NCI-H1417 treated with DMSO at 0.1 percent for 48 hours (cell line): ENCODE measurements at regions not wholly inside any gene's neighbourhood (a gene's known extent, or its start where the extent isn't known, plus 50 kb on each side); places are given as distances from the start of the nearest gene placed in this dataset.

ENCODE experiments used
- DNase-seq: peaks from one replicate; lab custom pipeline; 2025; lab: John Stamatoyannopoulos, UW

DNA sequence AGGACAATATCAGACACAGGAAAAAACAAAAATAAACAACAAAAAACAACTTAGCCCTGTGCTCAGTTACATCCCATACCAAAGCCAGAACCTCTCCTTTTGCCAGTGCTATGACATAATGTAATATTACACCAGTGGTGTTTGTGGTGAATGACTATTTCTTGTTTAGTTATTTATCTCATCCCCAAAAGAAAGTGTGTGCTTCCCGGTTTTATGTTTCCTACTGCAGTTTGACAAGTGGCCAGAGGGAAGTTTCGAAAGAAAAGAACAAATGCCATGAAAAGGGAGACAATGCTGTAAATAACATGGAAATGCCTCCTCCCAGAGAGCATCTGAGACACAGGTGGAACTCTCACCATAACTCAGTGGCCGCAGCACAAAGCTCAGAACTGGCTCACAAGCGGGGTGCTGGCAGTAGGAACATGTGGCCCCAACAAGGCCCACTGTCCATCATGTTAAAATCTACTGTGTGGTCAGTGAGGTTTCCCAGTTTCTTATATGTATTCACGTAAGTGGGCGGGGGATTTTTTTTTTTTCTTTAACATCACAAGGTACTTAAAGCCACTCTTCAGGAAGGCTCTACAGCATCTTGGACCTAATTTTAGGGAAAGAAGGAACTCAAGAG, 158.2 kb downstream of the BARHL2 start:
- no peak for DNase-seq

DNA sequence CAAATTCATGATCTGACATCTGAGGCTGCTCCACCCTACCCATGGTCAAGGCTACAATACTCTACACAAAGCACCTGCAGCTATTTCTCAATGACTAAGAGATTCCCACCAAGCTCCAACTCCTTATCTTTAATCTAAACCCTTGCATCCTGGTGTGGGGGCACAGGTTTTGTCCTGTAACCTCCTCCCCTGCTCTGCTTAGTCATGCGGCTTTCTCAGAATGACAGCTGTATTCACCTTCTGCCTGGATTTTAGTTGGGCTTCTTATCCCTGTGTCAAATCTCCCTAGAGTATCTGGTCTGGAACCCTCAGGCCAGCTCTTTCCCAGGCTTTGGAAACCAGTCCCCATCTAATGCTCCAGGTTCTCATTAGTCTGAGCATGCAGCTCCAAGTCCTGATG, 159.0 kb downstream of the BARHL2 start:
- DNase-seq, result no peak

DNA sequence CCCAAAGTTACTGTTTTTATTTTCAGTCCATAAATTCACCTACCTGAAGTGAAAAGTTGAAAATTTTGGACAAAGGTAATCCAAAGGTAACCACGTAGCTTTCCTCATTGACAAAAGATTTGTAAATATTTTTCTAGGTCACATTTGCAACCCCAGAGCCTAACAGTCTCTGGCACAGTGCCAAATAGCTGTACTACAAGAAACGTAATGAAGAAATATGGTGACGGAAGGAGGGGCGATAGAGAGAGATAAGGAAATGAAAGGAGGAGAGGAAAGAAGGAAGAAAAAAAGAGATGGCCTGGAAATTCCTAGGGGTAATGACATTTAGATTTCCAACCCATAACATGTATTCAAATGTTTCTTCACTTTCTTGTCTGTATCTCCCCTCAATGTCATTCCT, 159.4 kb downstream of the BARHL2 start:
- DNase-seq, result no peak

DNA sequence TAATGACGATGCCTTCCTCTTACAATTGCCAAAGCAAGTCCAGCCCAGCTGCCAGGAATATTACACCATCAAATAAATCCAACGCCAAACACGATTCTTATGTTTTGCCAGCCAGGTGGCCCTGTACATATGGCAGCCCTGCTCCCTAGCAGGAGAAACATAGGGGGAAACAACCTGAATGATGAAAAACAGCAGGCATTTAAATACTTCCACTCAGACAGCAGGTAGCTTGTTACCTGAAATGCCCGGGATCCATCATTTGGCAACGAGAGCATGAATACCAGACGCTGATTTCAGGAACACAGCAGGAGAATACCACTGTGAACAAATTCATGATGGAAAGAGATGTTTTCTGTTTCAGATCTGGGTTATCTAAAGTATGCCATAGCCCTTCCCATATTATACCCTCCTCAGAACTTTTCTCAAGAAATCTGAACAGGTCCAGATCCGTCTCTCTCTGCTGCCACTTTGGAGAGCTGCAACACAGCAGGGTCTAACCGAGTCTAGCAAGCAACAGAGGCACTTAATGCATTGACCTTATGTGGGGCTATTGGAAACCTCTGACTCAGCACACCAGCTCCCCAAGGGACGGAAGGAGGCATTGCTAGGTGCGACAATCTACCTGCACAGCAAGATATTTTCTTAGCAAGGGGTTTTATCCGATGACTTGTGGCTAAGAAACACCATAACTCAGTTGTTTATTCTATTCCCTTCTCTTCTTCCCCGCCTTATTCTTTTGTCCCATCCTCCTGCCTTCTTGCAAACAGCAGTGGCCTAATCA, 166.3 kb downstream of the BARHL2 start:
- no peak for DNase-seq

DNA sequence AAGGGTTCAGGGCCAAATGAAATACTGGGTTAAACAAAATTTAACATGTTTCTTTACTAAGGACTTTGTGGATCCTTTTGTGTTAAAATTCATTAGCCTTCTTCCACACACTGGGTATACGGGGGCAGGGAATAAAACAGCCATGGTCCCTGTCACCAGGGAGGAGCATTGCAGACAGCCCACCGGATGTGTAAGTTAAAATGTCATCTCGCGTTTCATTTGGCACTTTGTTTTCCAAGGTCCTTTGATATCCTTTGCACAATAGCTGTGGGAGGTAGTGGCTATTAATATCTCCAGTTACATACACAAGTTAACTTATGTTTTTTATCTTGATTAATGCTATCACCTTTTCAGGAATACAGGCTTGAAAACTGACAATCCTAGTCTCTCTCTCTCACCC, 172.7 kb downstream of the BARHL2 start:
- no peak for DNase-seq

DNA sequence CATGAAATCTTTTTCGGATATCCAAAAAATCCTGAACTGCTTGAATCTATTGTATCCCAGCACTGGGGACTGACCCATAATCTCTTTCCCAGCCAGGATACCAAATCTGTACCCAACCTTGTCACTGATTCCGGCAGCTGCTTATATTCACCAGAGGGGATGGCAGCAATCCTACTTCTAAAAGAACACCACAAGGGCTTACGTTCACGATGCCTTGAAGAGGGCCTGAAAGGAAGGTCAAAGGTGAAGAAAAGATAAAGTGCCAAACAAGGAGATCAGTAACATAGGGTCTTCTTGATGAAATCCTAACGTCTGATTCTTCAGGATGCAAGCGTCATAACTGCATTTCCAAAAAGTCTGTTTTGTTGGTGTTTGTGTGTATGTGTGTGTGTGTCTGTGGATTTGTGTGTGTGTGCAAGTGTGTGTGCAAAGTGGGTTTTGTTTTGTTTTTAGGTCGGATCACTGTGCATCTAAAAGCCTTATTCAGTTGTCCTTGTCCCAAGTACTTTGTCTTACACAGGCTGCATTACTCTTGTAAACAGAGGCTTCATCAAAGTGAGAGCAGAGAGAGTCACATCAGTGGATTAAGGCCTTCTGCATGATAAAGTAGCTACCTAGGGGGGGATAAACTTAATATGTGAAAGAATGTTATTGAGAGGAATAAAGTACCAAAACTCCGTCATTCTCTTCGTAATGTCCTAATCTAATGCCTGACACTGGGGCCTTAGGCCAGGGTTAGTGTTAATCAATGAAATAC, 179.3 kb downstream of the BARHL2 start:
- DNase-seq, result no peak

DNA sequence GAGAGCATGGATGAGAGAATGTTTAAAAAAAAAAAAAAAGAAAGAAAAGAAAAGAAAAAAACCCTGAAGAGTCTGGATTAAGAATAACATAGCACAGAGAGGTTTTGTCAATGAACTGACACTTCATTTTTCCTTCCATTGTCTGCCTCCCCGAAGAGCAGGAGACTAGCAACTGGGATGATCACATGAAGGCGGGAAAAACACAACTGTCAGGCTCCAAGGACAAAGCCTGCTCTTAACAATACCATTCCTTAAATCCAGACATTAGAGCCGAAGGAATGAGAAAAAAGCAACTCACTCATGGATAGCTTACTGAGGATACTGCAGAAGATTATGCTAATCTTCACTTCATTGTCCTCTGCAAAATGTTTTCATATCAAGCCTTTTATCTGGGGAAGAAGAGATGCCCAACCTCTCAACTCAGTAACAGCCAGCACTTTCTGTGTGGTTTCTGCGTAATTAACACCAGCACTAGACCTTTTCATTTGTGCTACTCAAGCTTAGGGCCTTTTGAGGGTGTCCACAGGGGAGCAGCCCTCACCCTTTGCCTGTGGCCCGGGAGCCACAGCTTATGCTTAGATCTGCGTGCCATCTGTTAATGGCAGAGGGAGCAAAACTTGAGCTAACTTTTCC, 182.3 kb downstream of the BARHL2 start:
- no peak for DNase-seq

DNA sequence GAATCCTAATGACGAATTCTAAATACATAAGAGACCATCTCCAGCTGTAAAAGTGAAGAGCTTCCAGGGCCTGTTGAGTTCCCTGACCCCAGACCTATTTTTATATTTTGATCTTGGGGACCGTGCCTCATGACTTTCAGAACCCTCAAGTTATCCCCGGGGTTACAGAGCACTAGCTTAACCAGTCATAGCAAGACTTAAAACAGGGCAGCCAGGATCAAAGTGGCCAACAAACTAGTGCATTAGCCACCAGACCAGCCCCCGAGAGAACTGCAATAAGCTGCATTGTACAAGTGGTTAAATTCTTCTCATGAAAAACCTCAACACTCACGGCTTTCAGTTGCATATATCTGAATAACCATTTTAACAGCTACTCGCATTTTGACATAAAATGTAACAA, 183.0 kb downstream of the BARHL2 start:
- no peak for DNase-seq

DNA sequence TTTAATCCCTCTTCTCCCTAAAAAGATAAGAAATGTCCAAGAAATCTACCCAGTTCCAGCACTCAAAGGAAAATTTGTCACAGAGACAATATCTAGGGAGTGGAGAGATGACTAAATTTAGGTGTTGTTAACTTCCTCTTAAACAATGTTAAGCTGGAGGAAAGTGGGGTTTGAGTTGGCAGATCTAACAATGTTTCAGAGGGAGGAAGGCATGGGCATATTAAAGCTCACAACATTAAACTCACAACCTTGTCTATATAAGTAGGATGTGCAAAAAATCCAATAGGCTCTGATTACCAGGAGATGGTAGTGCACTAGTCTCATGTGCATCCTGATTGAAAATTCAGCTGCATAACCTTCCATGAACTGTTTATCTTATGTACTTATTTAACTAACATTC, 190.1 kb downstream of the BARHL2 start:
- DNase-seq, result no peak

DNA sequence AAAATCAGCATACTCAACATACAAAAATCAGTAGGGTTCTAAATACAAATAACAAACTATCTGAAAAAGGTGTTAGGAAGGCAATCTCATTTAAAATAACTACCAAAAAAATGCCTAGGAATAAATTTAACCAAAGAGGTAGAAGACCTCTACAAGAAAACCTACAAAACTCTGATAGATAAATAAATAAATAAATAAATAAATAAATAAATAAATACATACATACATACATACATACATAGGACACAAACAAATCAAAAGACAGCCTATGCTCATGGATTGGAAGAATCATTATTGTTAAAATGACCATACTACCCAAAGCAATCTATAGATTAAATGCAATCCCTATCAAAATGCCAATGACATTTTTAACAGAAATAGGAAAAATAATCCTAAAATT, 194.7 kb downstream of the BARHL2 start:
- DNase-seq, result no peak

DNA sequence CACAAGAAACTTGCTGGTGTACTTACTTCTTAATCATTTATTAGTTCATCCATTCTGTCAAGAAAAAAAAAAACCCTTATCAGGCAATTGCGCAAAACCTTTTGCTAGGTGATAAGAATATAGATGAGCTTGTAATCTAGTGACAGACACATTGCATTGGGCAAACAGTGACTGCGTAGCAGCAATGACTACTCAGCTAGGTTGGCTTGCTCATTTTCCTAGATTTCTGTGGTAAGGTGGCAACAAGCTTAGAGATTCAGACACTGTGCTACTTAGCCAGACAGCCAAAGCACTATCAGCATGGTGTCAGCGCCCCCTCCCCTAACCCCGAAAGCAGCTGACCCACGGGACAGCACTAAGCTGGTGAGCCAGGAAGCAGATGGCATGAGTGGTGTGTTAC, 203.1 kb downstream of the BARHL2 start:
- DNase-seq, result no peak

DNA sequence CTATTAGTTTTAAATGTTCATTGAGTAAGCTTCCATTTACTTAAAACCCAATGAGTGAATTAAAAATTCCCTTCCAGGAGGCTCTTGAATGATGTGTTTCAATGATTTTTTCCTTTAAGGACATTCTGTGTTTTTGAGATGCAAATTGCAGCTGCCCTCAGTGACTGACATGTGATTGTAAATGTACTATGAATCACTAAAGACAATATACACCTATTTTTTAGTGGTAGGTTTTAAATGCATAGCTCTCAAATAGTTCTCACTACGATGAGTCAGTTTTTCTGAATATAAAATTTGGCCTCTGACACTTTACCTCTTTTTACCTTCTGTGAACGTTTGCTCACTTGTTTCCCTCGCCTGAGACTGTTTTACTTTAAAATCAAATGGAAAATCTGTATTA, 204.7 kb downstream of the BARHL2 start:
- DNase-seq, result no peak

DNA sequence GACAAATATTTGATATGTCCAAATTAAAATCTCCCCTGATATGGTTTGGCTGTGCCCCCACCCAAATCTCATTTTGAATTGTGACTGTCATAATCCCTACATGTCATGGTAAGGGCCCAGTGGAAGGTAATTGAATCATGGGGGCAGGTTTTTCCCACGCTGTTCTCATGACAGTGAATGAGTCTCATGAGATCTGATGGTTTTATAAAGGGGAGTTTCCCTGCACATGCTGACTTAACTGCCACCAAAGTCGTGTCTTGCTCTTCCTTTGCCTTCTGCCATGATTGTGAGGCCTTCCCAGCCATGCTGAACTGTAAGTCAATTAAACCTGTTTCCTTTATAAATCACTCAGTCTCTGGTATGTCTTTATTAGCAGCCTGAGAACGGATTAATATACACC, 207.0 kb downstream of the BARHL2 start:
- DNase-seq, result no peak

DNA sequence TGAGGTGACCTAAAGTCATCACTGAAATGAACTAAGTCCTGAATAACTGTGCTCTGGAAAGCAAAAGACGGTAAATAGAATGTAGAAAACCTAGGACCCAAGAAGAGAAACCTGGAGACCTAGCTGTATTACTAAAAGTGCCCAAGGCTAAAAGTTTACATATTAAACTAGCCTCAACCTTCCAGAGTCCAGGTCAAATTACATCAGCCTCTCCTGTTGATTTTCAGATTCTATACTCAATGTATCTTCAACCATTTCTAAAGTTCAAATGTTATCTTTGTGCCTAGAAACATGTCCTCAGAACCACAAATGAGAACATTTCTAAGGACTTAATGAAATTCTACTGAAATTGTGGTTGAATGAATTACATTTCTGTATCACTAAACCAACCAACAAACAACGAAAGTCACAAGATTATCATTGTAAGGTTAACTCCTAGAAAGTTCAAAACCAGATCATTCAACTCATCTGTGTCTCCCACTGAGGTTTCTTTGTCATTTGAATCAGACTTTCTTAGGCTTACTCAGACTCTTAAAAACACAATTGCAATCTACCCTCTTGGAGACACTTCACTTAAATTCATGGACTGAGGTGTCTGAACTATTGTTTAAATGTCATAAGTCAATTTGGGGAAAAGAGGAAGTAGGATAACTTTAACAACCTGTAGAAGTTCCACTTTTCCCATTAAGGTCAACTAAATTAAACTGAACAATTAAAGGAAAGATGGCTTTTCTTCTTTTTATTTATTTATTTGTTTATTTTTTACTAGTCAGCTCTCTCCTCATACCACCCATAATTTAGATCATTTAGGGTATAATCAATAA, 207.7 kb downstream of the BARHL2 start:
- no peak for DNase-seq

DNA sequence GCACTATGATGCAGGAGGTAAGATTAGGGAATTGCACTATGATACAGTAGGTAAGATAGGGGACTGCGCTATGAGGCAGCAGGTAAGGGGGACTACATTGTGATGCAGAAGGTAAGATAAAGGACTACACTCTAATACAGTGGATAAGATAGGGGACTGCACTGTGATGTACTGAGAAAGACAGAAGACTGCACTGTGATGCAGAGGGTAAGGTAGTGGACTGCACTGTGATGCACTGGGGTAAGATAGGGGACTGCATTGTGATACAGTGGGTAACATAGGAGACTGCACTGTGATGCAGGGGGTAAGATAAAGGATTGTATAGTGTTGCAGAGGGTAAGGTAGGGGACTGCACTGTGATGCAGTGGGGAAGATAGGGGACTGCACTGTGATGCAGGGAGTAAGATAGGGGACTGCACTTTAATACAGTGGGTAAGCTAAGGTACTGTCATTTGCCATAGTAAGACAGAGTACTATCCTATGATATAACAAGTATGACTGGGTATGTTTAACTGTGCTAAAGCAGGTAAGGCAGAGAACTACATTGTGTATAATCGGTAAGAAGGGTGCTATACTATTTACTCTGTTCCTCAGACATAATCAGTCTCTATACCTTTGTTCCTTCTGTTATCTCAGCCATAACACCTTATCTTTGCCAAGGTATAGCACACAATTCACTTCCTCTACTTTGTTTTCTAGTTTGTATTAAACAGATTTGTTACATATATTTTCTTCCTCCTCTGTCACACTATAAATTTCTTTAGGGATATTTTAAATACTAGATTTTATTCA, 208.5 kb downstream of the BARHL2 start:
- DNase-seq, result no peak

DNA sequence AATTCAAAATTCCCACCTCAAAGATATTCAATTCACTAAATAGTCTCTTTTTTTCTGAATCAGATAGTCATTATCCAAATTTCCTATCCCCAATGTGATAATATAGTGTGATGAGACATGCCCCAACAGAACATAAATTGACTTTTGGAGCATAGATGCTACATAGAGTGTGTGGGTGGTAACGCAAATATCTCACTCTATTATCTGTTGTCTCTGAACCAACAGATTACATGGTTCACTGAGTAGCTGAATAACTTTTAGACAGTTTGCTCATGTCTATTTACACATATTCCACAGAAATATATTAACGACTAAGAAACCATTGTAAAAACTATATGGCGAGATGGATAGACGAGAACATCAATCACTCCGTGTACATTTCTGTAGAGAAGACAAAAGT, 209.9 kb downstream of the BARHL2 start:
- no peak for DNase-seq

DNA sequence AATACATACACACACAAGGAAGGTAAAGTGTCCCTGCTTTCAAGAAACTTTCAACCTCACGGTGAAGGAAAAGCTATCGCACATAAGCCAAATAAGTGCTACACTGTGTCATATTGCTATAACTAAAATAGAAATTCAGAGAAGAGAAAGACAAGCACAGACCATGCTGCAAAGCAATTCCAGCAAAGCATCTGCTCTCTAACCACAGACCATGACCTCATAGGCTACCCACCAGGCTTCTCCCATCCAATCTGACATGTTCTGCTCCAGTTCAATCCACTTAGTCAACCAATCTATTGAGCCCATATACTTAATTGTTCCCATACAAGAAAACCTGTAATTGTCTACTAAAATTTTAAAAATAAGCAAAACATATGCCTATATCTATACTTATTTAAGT, 211.3 kb downstream of the BARHL2 start:
- no peak for DNase-seq

DNA sequence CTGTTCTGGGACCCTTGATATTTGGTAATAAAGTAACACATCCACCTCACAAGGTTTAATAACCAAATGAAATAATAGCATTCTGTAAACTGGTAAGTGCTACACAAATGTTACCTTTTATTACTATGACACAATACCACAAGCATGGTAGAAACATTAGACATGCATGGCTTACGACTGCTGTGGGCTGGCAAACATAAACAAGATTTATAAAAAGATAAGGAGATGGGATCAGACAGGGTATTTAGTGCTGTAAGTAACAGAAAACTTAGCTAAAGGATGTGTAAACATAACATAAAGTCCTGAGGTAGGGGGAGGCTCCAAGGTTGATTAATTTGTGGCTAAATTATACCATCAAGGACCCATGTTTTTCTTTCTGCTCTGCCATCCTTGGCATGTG, 212.6 kb downstream of the BARHL2 start:
- DNase-seq, result no peak

DNA sequence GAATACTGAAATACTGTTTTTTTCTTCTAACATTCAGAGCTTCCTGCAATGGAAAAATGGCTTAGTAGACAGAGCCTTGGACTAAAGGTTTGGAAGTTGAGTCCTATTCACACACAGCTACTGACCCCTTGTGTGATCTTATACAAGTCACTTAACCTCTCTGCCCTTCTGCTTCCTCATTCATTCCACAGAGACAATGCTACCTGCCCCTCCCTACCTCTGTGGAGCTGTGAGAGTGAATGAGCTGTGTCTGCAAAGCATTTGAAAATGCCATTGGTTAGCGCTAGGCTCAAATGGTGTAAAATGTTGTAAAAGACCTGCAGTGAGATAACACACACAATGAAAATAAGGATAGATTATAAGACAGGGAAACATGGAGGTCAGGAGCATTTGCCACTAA, 214.4 kb downstream of the BARHL2 start:
- DNase-seq, result no peak

DNA sequence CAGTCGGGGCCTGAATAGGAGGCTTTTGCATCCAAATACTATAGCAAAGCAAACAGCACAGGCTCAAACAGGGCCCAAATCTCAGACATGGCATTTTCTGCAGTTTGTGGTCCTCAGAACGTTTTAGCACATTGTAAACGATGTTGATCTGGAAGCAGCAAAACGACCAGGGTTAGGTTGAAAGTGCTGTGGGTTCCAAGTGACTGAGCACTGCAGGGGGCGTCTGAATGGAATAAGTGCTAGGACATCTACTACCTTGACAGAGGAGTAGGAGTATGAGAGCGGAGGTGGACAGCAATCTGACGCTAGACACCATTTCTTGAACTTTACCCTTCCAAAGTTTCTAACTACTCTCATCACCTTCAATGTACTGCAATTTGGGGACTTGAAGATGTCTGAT, 214.9 kb downstream of the BARHL2 start:
- no peak for DNase-seq

DNA sequence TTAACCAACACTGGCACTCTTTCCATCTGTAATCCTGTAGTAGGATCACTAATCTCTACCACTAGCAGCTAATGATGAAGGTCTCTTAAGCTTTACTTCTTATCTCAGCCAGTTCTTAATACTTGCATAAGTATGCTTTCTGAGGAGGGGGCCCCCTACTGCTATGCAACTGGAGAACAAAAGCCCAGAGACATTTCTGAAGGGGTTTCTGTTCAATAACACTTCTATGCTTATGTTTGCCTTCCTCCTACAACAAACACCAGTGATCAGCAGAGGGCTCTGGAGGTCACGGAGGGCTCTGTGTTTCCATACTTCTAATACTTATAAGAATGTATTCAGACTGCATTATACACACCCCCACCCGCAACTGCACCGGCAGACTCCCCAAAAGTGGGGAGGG, 215.8 kb downstream of the BARHL2 start:
- DNase-seq, result no peak
